Neural progenitor cell (in vitro differentiated cells): ENCODE measurements at regions not wholly inside any gene's neighbourhood (a gene's known extent, or its start where the extent isn't known, plus 50 kb on each side); places are given as distances from the start of the nearest gene placed in this dataset.

Experiments
- DNase-seq: peaks from one replicate; pipeline ENCODE4 v3.0.0-alpha.2; 2016; ENCODE audit warnings: low spot score
- H2AFZ ChIP-seq: fragments of 200-600 bp; sonication (generic); replicated peaks from 2 replicates; pipeline ENCODE4 v1.6.1; 2016; ENCODE audit warnings: antibody characterized with exemption
- H3F3A ChIP-seq: fragments of 200-600 bp; sonication (generic); 2 replicates; pipeline ENCODE4 v1.6.1; 2016; ENCODE audit warnings: antibody characterized with exemption, low read depth
- H3K27ac ChIP-seq: fragments of 200-600 bp; sonication (generic); 2 replicates; pipeline ENCODE4 v1.5.1; 2016; ENCODE audit warnings: mild to moderate bottlenecking
- H3K27me3 ChIP-seq: fragments of 200-600 bp; sonication (generic); 2 replicates; pipeline ENCODE4 v1.6.1; 2016; ENCODE audit warnings: mild to moderate bottlenecking, moderate library complexity
- H3K36me3 ChIP-seq: fragments of 200-600 bp; sonication (generic); 2 replicates; pipeline ENCODE4 v1.5.1; 2016
- H3K4me1 ChIP-seq: fragments of 200-600 bp; sonication (generic); 2 replicates; pipeline ENCODE4 v1.6.1; 2016; ENCODE audit warnings: mixed run types
- H3K4me2 ChIP-seq: fragments of 200-600 bp; sonication (generic); 2 replicates; pipeline ENCODE4 v1.6.1; 2016
- H3K4me3 ChIP-seq: fragments of 200-600 bp; sonication (generic); 2 replicates; pipeline ENCODE4 v1.5.1; 2016
- H3K79me2 ChIP-seq: fragments of 200-600 bp; sonication (generic); 2 replicates; pipeline ENCODE4 v1.6.1; 2016; ENCODE audit warnings: low read depth
- H3K9ac ChIP-seq: fragments of 200-600 bp; sonication (generic); 2 replicates; pipeline ENCODE4 v1.6.1; 2016
- H3K9me3 ChIP-seq: fragments of 200-600 bp; sonication (generic); 2 replicates; pipeline ENCODE4 v1.5.1; 2016; ENCODE audit warnings: low read depth
- H4K20me1 ChIP-seq: fragments of 200-600 bp; sonication (generic); 2 replicates; pipeline ENCODE4 v1.6.1; 2016; ENCODE audit warnings: low read depth
- H3K27ac Mint-ChIP-seq: 3 replicates; pipeline ENCODE4 v1.8.0; 2021; ENCODE audit warnings: mixed read lengths
- H3K27me3 Mint-ChIP-seq: 2 replicates; pipeline ENCODE4 v1.8.0; 2022; ENCODE audit warnings: low read depth, mild to moderate bottlenecking, inconsistent platforms, moderate library complexity, mixed read lengths; ENCODE audit not compliant: insufficient read depth
- H3K36me3 Mint-ChIP-seq: 3 replicates; pipeline ENCODE4 v1.8.0; 2021; ENCODE audit warnings: mixed read lengths
- H3K4me1 Mint-ChIP-seq: 3 replicates; pipeline ENCODE4 v1.8.0; 2021; ENCODE audit warnings: mixed read lengths
- H3K4me3 Mint-ChIP-seq: 3 replicates; pipeline ENCODE4 v1.8.0; 2021; ENCODE audit warnings: mild to moderate bottlenecking, moderate library complexity, mixed read lengths
- H3K9me3 Mint-ChIP-seq: 3 replicates; pipeline ENCODE4 v1.8.0; 2020; ENCODE audit warnings: mixed read lengths
- CTCF ChIP-seq: fragments of 200-600 bp; sonication (generic); IDR thresholded peaks from 2 replicates; pipeline ENCODE4 v1.5.1; 2017; ENCODE audit warnings: antibody characterized with exemption, mild to moderate bottlenecking
- EZH2 ChIP-seq: fragments of 200-600 bp; sonication (generic); IDR thresholded peaks from 2 replicates; pipeline ENCODE4 v1.6.1; 2017; ENCODE audit warnings: antibody characterized with exemption, mild to moderate bottlenecking, moderate library complexity
- EZH2phosphoT487 ChIP-seq: fragments of 200-600 bp; sonication (generic); IDR thresholded peaks from 2 replicates; pipeline ENCODE4 v1.6.1; 2017; ENCODE audit warnings: antibody characterized with exemption

- Histone ChIP-seq H3K27me3 (no peaks in the 10 kb centered on the region), H4K20me1 (no peaks in the 10 kb centered on the region), H3F3A (no peaks in the 10 kb centered on the region), H3K9ac (no peak overlapping the region), H3K4me3 (no peak overlapping the region), H3K9me3 (no peaks in the 10 kb centered on the region), H2AFZ (no peak overlapping the region), H3K4me2 (no peak overlapping the region), H3K36me3 (no peaks in the 10 kb centered on the region), H3K27ac (no peak overlapping the region), H3K4me1 (no peaks in the 10 kb centered on the region), H3K79me2 (no peaks in the 10 kb centered on the region)
- Mint-ChIP-seq H3K36me3 (no peaks in the 10 kb centered on the region), H3K4me3 (no peak overlapping the region), H3K27me3 (peaks cover 1% of the 10 kb centered on the region), H3K27ac (no peak overlapping the region), H3K4me1 (peaks cover 7% of the 10 kb centered on the region), H3K9me3 (no peaks in the 10 kb centered on the region)
- no peak for DNase-seq
- TF ChIP-seq EZH2 (no peak), EZH2phosphoT487 (no peak), CTCF (no peak)
Observed at GRCh38 chr13:76637641-76638141, 248.5 kb downstream of the KCTD12 start.

- H3K36me3 ChIP-seq, result no peaks in the 10 kb centered on the region
- H3K4me3 ChIP-seq, result no peak overlapping the region
- H3K27me3 ChIP-seq, result no peaks in the 10 kb centered on the region
- no peaks in the 10 kb centered on the region for H3K9me3 Mint-ChIP-seq
- H3K27ac ChIP-seq, result no peak overlapping the region
- H3K36me3 Mint-ChIP-seq, result no peaks in the 10 kb centered on the region
- no peak overlapping the region for H3K4me3 Mint-ChIP-seq
- H3K9ac ChIP-seq, result no peak overlapping the region
- H3K27me3 Mint-ChIP-seq, result peaks cover 3% of the 10 kb centered on the region
- H2AFZ ChIP-seq, result no peak overlapping the region
- peaks cover 7% of the 10 kb centered on the region for H3K4me1 Mint-ChIP-seq
- TF ChIP-seq CTCF (no peak), EZH2phosphoT487 (no peak), EZH2 (no peak)
- no peaks in the 10 kb centered on the region for H4K20me1 ChIP-seq
- no peaks in the 10 kb centered on the region for H3K79me2 ChIP-seq
- H3K4me2 ChIP-seq, result no peak overlapping the region
- H3F3A ChIP-seq, result no peaks in the 10 kb centered on the region
- DNase-seq, result no peak
- no peak overlapping the region for H3K27ac Mint-ChIP-seq
- H3K9me3 ChIP-seq, result no peaks in the 10 kb centered on the region
- H3K4me1 ChIP-seq, result no peaks in the 10 kb centered on the region
Observed at GRCh38 chr13:76636829-76637228, 249.4 kb downstream of the KCTD12 start.

GRCh38 chr13:76635232-76636230, 250.7 kb downstream of the KCTD12 start:
- Histone ChIP-seq H3F3A (no peaks in the 10 kb centered on the region), H3K27ac (no peak overlapping the region), H3K36me3 (no peaks in the 10 kb centered on the region), H3K4me2 (no peak overlapping the region), H4K20me1 (no peaks in the 10 kb centered on the region), H3K27me3 (no peaks in the 10 kb centered on the region), H3K4me1 (no peaks in the 10 kb centered on the region), H3K9ac (no peak overlapping the region), H3K79me2 (no peaks in the 10 kb centered on the region), H2AFZ (no peak overlapping the region), H3K9me3 (no peaks in the 10 kb centered on the region), H3K4me3 (no peak overlapping the region)
- DNase-seq, result no peak
- peaks cover 14% of the 10 kb centered on the region for H3K4me1 Mint-ChIP-seq
- H3K9me3 Mint-ChIP-seq, result no peaks in the 10 kb centered on the region
- TF ChIP-seq EZH2 (no peak), CTCF (no peak), EZH2phosphoT487 (no peak)
- no peak overlapping the region for H3K4me3 Mint-ChIP-seq
- H3K36me3 Mint-ChIP-seq, result no peaks in the 10 kb centered on the region
- peaks cover 3% of the 10 kb centered on the region for H3K27me3 Mint-ChIP-seq
- H3K27ac Mint-ChIP-seq, result no peak overlapping the region
